HG03432 (cell line): ENCODE measurements at regions not wholly inside any gene's neighbourhood (a gene's known extent, or its start where the extent isn't known, plus 50 kb on each side); places are given as distances from the start of the nearest gene placed in this dataset.

Experiments
- ATAC-seq: cut with Tn5 transposase; IDR thresholded peaks from one replicate; pipeline ENCODE4 v1.9.1; 2021; ENCODE audit warnings: mild to moderate bottlenecking, moderate library complexity; ENCODE audit not compliant: unreplicated experiment

DNA sequence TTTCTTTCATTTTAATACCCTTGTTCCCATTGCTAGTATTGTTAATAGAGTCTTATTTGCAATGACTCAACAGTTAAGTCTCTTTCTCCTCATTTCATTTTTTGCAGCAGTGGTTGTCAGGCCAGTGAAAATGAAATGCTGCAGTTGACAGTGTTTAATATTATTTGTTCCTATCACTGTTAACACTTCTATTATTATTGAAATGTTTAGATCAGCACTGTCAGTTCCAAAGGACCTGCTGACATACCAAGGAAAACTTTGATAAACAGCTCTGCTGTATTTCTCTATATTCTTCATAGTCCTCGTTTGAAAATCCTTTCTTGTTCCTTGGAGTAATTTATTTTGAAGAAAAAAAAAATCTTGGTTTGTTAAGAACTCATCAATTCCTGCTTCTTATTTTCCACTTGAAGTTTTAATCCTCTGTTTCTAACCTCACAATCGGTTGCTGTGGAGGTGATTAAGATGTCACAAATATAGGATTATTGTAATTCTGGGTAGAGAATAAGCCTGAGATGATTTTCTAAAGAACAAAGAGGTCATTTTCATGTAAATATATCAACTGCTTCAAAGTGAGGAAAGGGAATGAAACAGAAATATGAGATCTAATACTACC lies 1065.9 kb upstream of the CITED2 start:
- ATAC-seq, result no peak

GRCh38 chr6:140438346-140438735 lies 1063.9 kb upstream of the CITED2 start:
- ATAC-seq, result no peak

DNA sequence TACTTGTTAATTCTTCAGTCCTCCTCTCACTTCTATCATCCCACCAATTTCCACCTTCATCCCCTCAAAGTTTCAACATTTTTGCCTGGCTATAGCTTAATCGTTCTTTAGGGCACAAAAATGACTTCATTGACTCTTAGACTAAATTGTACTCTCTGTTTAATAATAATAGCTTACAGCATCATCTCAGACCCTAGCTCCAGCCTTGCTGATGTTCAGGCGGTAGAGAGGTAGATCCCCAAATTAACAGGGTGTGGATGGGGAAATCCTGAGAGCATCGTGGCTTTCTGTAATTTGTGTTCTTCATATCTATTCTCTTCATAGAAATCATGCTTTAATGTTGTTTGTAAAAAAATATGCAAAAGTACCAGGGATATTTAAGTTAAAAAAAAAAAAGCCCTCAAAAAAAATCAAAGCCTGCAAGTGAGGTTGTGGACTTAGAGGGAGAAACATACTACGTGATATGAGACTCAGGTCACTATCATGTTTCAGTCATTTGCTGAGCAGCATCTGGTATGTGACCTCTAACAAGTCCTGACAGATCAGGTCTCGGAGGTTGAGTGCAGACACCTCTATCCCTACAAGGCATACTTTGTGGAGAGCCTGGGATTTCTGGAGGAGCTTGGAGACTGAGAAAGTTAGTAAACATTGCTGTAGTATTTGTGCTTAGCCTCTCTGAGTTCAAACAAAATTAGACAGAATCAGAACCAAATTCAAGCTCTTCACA lies 1063.3 kb upstream of the CITED2 start:
- no peak for ATAC-seq

DNA sequence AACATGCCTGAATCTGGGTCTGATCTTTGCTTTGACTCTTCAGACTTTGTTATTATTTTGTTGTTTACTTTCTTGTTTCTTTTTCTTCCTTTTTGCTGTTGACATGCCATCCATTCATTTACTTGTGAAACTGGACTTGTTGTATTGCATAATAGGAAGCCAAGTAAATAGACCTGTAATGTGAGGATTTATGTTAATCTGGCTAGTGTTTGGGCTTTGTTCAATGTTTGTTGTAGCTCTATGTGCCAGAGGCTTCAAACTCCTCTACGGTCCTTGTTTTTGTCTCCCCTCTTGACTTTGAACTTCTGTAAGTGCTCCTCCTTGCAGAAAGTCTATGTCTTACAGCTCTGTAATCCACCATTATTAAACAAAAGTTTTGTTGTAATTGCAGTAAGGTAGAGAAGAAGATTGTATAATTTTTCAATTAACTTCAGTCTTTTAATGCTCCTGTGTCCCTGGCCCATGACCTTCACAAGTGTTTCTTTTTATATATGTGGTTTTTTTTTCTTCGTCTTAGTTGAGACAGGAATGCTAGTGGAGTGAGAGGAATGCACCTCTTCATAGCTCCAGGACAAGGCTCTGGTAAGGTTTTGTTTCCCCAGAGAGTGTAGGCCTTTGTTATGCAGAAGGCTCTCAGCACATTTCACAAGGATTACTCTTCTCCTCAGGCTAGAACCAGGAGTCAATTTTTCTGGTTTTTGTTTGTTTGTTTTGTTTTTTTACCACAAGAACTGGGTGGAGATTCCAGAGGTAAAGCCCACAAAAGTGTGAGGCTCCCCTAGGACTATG lies 1061.8 kb upstream of the CITED2 start:
- ATAC-seq, result no peak

DNA sequence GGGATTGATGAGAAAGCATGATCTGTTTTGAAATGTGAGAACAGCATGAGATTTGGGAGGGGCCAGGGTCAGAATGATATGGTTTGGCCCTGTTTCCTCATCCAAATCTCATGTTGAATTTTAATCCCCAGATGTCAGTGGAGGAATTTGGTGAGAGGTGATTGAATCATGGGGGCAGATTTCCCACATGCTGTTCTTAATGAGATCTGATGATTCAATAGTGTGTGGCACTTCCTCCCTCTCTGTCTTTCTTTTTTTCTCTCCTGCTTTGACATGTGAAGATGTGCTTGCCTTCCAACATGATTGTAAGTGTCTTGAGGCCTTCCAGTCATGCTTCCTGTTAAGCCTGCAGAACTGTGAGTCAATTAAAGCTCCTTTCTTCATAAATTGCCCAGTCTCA lies 1060.3 kb upstream of the CITED2 start:
- ATAC-seq, result no peak

DNA sequence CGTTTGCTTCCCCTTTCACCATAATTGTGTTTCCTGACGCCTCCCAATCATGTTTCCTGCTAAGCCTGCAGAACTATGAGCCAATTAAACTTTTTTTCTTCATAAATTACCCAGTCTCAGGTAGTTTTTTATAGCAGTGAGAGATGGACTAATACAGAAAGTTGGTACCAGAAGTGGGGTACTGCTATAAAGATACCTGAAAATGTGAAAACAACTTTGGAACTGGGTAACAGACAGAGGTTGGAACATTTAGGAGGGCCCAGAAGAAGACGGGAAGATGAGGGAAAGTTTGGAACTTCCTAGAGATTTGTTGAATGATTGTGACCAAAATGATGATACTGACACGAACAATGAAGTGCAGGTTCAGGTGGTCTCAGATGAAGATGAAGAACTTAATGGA lies 1058.6 kb upstream of the CITED2 start:
- no peak for ATAC-seq

DNA sequence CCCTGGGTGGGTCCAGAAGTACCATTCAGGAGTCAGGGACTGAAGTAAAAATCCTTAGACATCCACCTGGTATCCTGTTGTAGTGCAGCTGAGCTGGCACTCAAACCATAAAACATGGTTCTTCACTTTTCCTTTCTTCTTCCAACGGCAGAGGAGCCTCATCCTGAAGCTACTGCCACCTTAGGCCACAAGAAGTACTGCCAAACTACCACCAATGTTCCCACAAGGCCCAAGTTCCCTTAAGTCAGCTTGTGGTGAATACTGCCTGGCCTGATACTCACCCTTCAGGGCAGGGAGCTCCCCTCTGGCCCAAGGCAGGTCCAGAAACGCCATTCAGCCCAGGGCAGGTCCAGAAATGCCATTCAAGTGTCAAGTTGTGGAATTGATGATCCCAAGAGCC lies 1053.4 kb upstream of the CITED2 start:
- ATAC-seq, result no peak

DNA sequence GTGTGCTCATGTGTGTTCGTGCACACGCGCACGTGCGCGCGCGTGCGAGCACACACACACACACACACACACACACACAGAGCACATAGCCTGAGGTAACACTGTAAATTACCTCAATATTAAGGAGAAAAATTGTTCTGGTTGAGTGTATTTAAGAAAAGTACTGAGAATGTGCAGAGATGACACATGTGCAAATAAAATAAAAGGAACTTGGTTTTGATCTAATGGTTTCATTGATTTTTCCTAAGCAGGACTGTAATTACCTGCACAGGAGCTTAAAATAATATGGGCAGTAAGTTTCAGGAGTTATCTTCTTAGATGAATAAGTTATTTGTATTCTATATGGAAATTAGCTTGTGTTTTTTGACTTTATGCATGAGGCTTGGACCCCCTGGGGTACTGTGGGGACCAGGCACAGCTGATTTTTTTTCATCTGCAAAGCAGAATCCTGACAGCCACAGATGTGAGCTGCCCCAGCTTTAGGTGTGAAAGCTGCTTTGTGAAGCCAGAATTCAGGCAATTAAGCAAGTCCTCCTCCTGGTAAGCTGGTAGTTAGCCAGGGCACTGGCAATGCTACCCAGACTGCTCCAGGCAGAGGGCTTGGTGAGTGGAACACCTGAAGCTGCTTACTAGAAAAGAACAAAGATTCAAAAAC lies 1040.6 kb upstream of the CITED2 start:
- ATAC-seq, result no peak

DNA sequence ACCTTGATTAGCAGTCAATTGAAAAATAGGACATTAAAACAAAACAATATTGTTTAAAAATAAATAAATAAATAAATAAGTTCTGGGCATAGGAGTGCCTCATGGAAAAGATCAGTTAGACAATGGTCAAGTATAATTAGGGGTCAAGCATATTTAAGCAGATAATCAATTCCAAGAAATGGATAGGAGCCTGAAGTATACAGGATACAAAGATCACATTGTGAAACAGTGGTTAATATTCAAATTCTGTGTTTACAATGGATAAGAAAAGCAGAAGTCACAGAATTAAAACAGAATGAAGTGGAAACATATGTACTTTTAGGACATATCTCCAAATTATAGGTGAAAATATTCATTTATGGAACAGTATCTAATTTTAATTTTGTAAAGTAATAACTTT lies 1028.6 kb upstream of the CITED2 start:
- no peak for ATAC-seq

GRCh38 chr6:140401761-140402160 lies 1027.3 kb upstream of the CITED2 start:
- ATAC-seq, result no peak

DNA sequence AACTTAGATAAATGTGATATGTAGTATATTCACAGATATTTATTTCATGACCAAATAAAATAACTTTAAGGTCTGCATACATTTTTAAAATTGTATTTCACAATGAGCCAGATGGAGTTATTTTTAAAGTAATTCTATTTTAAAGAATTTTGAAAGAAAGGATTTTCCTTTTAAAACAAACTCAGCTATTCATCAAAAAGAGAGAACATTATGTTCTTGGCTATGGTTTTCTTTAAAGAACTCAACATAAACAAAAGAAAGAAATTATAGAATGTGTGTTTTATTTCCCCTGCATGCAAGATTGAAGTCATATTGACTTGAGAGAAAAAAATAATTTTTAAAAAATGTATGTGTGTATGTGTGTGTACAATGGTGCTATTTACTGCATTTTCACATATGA lies 1023.6 kb upstream of the CITED2 start:
- no peak for ATAC-seq

DNA sequence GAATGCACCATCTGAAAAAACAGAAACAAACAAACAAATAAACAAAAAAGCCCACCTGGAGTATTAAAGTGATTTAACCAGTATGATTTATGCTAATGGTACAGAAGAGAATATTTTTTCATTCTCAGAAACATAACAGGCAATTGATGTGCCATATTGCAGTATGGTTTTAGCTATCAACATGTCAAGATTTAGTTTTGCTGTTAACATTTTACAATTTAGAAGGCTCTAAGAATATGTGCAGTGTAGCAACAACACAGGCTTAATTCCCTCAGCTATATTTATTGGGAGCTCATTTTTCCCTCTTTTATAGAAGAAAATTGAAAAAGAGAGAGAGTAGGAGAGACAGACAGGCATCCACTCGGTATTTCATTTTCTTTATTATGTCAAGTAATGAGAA lies 1022.7 kb upstream of the CITED2 start:
- no peak for ATAC-seq

DNA sequence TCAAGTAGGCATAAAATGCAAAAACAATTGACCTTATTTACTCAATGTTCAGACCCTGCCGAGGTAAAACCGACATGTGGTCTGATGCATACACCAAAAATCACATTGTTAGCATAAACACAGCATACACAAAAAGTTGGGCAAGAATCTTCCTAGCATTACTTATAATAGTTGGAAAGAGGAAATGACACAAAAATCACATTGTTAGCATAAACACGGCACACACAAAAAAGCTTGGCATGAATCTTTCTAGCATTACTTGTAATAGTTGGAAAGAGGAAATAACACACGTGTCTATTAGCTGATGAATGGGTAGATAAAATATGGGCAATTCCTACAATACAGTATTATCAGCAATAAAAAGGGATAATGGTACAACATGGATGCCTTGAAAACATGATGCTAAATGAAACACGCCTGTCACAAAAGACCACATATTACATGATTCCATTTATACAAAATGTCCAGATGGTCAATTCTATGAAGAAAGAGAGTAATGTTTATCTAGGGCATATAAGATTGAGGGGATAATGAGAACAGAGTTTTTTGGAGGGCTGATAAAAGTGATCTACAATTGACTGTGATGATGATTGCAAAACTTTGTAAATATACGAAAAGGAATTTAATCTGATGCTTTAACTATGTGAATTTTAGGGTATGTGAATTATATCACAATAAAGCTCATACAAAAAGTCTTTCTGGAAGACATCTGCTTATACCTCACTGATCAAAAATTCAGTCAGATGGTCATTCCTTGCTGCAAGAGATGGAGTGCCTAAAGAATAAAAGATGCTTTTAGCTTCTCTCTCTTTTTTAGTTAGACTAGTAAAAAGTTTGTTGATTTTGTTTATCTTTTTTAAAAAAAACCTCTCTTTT lies 1019.5 kb upstream of the CITED2 start:
- no peak for ATAC-seq

DNA sequence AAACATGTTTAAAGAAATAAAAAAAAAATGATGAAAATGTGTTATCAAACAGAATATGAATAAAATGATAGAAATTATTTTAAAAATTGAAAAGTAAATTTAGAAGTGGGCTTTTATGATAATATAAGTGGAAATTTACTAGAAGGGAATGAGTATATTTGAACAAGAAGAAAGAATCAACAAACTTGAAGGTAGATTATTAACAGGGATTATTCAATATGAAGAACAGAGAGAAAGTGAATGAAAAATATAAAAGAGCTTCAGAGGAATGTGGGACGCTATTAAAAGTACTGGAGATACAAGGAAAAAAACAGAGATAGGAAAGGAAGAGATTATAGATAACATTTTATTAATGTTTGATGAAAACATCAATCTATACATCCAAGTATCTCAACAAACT lies 1014.4 kb upstream of the CITED2 start:
- ATAC-seq, result no peak

DNA sequence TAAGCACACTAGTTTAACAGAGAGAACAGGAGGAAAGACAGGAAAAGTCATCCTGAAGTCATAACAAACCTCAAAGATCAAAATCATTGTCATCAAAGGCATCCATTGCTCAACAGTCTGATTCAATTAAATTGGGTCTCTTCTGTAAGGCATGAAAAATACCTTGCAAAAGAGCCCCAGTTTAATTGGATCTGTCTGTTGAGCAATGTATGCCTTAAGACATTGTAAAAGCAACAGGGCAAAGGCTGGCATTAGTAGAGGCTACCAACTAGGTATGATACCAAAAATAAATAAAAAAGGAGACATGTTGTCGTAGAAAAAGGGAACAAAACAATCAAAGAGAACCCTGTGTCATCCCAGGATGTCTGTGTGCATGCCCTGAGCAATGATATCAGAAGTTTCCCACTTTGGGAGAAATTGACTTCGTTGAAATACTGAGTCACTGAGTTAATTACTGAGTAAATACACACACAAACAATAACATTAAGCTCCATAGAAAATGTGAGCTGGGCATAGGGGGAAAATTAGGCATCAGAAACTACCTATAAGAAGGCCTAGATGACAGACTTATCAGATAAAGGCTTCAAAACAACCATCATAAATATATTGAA lies 1013.8 kb upstream of the CITED2 start:
- no peak for ATAC-seq

GRCh38 chr6:140385679-140386078 lies 1011.2 kb upstream of the CITED2 start:
- no peak for ATAC-seq

DNA sequence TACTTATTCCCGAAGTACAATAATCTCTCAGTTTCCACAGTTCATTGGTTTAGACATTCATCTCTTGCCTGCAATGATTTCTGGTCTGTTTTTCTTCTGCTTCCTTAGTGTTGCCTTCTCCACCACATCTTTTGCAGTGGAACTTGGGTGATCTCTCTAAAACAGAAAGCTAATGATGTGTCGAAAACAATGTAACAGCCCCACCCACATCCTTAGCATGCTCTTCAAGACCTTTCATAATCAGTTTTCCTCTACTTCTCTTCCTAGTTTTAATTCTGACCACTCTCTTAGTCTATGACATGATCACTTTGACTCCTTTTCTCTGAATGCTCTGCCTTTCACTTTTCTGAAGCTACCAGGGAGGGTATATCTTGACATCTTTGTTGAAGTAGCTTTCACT lies 1007.9 kb upstream of the CITED2 start:
- no peak for ATAC-seq

DNA sequence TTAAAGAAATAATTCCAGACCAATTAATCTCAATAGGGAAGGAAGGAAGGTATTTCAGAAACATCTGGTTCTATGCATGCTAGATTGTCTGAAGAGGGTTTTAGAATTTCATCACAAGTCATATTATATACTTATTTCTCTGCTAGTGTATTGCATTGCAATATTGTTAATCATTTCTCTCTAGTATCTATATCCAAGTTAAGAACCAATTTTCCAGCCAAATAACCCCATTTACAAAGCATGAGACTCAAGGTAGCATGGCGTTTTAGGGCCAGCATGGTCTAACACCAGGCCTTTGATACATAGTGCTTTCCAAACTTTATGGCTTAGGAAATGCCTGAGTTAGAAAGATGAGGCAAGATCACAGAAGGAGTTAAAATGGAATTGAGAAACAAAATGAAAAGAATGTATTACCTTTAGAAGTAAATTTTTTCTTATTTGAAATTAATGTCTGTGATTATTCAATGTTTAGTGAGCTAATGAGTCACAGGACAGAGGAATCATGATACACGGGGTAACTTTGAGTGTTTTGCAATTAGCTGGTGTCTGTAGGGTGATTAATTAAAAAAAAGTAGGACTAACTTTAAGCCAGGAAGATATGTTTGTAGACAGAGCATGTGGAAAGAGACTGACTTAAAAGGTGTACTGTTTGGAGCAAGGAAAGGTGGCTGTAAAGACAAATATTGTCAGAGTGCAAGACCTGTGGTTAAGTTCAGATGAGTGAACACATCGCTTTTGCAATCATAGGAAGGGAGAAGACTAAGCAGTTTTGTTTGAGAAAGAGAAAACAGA lies 1006.2 kb upstream of the CITED2 start:
- ATAC-seq, result no peak

- ATAC-seq, result no peak
These were observed 1005.5 kb upstream of the CITED2 start for GRCh38 chr6:140379919-140380318.
